ENCODE measurements at regions not wholly inside any gene's neighbourhood (a gene's known extent, or its start where the extent isn't known, plus 50 kb on each side); places are given as distances from the start of the nearest gene placed in this dataset.
"Not testable (repeated sequence)": the region's sequence is repeated elsewhere in the genome, so short reads cannot be mapped to it uniquely, and the experiment has no call there.

GRCh38 chr12:115296613-115297198, 612.7 kb upstream of the TBX3 start:
- no peak for DNase-seq

- no peak for DNase-seq
Measured at GRCh38 chr12:115295886-115296285, 611.9 kb upstream of the TBX3 start.

GRCh38 chr12:115294453-115295133, 610.6 kb upstream of the TBX3 start:
- no peak for DNase-seq

GRCh38 chr12:115285429-115285828, 601.5 kb upstream of the TBX3 start:
- DNase-seq, result not testable (repeated sequence)

GRCh38 chr12:115273456-115273855, 589.5 kb upstream of the TBX3 start:
- no peak for DNase-seq

GRCh38 chr12:115268451-115268850, 584.5 kb upstream of the TBX3 start:
- no peak for DNase-seq

- DNase-seq, result no peak
Measured at GRCh38 chr12:115267891-115268290, 583.9 kb upstream of the TBX3 start.

- no peak for DNase-seq
Measured at GRCh38 chr12:115267464-115267863, 583.5 kb upstream of the TBX3 start.

- no peak for DNase-seq
Measured at GRCh38 chr12:115264605-115265004, 580.6 kb upstream of the TBX3 start.

GRCh38 chr12:115261691-115262398, 577.9 kb upstream of the TBX3 start:
- no peak for DNase-seq

- DNase-seq, result no peak
Measured at GRCh38 chr12:115260762-115261675, 577.0 kb upstream of the TBX3 start.

GRCh38 chr12:115259968-115260747, 576.2 kb upstream of the TBX3 start:
- DNase-seq, result no peak

GRCh38 chr12:115257791-115258190, 573.8 kb upstream of the TBX3 start:
- no peak for DNase-seq

GRCh38 chr12:115255962-115256361, 572.0 kb upstream of the TBX3 start:
- DNase-seq, result no peak

GRCh38 chr12:115255257-115255656, 571.3 kb upstream of the TBX3 start:
- DNase-seq, result no peak

- no peak for DNase-seq
Measured at GRCh38 chr12:115253049-115253448, 569.1 kb upstream of the TBX3 start.

- DNase-seq, result no peak
Measured at GRCh38 chr12:115251727-115252126, 567.8 kb upstream of the TBX3 start.

- DNase-seq, result no peak
Measured at GRCh38 chr12:115249671-115250278, 565.8 kb upstream of the TBX3 start.

GRCh38 chr12:115245020-115245419, 561.0 kb upstream of the TBX3 start:
- DNase-seq, result no peak

GRCh38 chr12:115243933-115244628, 560.1 kb upstream of the TBX3 start:
- DNase-seq, result no peak
